ENCODE measurements at regions not wholly inside any gene's neighbourhood (a gene's known extent, or its start where the extent isn't known, plus 50 kb on each side); places are given as distances from the start of the nearest gene placed in this dataset.

DNA sequence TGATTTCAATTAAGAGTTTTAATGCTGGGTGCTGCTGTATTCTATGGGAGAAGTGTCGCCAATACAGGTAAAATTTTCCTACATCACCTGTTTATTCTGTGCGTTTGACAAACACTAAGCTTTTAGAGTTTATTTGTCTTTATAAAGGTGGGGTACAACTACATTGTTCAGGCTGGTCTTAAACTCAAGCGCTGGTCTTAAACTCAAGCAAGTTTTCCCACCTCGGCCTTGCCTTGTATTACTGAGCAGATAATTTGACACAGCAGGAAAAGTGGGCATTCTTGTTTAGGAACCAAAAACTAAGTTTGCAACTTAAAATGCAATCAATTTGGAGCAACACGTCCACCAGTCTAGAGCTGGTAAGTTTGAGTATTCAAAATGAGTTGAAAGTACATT is 112.9 kb upstream of the BTN3A2 start:
- no peaks in the 10 kb centered on the region for H3K27me3 ChIP-seq (ENCODE audit: control insufficient read depth, insufficient read depth, low read length)
- peak overlapping the region; percentile 60 for H3K4me3 ChIP-seq (ENCODE audit: low read depth, low read length)
- DNase-seq (ENCODE audit: low read depth) (peak; percentile 11), FAIRE-seq (no peak)
- TF ChIP-seq, protein P1, sequence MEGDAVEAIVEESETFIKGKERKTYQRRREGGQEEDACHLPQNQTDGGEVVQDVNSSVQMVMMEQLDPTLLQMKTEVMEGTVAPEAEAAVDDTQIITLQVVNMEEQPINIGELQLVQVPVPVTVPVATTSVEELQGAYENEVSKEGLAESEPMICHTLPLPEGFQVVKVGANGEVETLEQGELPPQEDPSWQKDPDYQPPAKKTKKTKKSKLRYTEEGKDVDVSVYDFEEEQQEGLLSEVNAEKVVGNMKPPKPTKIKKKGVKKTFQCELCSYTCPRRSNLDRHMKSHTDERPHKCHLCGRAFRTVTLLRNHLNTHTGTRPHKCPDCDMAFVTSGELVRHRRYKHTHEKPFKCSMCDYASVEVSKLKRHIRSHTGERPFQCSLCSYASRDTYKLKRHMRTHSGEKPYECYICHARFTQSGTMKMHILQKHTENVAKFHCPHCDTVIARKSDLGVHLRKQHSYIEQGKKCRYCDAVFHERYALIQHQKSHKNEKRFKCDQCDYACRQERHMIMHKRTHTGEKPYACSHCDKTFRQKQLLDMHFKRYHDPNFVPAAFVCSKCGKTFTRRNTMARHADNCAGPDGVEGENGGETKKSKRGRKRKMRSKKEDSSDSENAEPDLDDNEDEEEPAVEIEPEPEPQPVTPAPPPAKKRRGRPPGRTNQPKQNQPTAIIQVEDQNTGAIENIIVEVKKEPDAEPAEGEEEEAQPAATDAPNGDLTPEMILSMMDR (IDR thresholded peaks at IDR 0.05; ENCODE audit: insufficient read depth, low read length, severe bottlenecking), result no peak
- H3K36me3 ChIP-seq (ENCODE audit: control insufficient read depth, insufficient read depth, low read length), result no peaks in the 10 kb centered on the region

DNA sequence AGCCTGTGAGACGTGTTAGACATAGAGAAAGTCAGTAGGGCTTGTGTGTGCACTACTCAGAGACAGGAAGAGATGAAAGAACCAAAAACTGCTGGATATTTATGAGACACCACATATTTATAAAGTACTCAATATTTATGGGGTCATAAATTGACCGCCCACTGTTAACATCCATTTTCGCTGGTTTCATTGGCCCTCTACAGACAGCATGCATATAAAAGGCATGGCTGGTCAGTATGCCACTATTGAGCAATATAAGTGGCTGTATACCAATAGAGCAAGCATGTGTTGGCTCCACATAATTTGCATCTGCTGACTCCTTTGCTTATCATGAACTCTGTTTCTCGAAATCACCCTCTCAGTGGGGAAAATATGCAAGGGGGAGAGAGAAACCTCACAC is 110.3 kb upstream of the BTN3A2 start:
- TF ChIP-seq, protein P1 (IDR thresholded peaks at IDR 0.05; ENCODE audit: insufficient read depth, low read length, severe bottlenecking), result no peak
- Histone ChIP-seq H3K4me3 (ENCODE audit: low read depth, low read length) (no peak overlapping the region), H3K36me3 (ENCODE audit: control insufficient read depth, insufficient read depth, low read length) (no peaks in the 10 kb centered on the region), H3K27me3 (ENCODE audit: control insufficient read depth, insufficient read depth, low read length) (no peaks in the 10 kb centered on the region)
- no peak for FAIRE-seq
- DNase-seq (ENCODE audit: low read depth), result no peak

DNA sequence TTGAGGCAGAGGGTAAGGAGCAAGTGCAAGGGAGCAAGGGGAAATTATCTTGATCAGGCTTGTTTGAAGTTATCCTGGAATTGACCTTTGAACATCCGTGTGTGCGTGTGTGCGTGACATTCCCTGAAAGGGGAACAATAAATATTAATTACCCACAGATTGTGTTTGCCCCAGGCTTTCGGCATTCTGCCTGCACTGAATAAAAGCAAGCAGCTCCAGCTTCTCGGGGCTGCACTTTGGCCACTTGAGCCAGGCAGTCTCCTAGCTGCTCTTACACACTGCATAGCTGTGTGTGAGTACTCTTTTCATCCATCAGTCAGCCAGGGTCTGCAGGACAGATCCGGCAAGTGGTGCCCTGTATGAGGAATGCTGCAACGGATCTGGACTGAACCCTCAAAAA is 107.7 kb upstream of the BTN3A2 start:
- TF ChIP-seq, protein P1 (IDR thresholded peaks at IDR 0.05; ENCODE audit: insufficient read depth, low read length, severe bottlenecking), result no peak
- H3K36me3 ChIP-seq (ENCODE audit: control insufficient read depth, insufficient read depth, low read length), result no peaks in the 10 kb centered on the region
- no peak overlapping the region for H3K4me3 ChIP-seq (ENCODE audit: low read depth, low read length)
- no peaks in the 10 kb centered on the region for H3K27me3 ChIP-seq (ENCODE audit: control insufficient read depth, insufficient read depth, low read length)
- DNase-seq (ENCODE audit: low read depth) (no peak), FAIRE-seq (no peak)

DNA sequence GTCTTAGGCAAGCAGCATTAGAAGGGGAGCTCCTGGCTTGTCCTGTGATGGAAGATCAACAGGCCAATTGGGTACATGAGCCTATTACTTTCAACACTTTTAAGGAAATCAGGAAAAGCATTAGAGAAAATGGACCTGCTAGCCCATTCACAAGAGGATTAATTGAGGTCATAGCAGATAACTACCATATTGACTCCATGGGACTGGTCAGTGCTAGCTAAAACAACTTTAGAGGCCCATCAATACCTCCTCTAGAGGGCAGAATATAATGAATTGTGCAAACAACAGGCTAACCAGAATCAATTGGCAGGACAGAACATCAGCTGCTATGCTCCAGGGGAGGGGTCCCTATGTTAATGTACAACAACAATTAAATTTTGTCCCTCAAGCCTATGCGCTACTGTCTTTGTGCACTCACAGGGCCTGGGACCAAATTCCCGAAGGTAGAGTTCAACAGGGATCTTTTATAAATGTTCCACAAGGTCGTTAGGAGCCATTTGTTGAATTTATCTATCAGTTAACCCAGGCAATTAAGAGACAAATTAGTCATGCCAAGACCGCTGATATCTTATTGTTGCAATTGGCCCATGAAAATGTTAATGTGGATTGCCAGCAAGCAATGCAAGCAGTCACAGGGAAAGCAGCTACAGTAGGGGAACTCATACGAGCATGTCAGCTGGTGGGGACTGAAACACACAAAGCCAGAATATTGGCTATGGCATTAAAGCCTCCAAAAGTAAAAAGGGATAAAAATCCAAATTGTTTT is 106.6 kb upstream of the BTN3A2 start:
- TF ChIP-seq, protein P1 (IDR thresholded peaks at IDR 0.05; ENCODE audit: insufficient read depth, low read length, severe bottlenecking), result peak; percentile 36
- H3K27me3 ChIP-seq (ENCODE audit: control insufficient read depth, insufficient read depth, low read length), result no peaks in the 10 kb centered on the region
- H3K4me3 ChIP-seq (ENCODE audit: low read depth, low read length), result no peak overlapping the region
- DNase-seq (ENCODE audit: low read depth) (peak; percentile 21), FAIRE-seq (no peak)
- H3K36me3 ChIP-seq (ENCODE audit: control insufficient read depth, insufficient read depth, low read length), result no peaks in the 10 kb centered on the region

DNA sequence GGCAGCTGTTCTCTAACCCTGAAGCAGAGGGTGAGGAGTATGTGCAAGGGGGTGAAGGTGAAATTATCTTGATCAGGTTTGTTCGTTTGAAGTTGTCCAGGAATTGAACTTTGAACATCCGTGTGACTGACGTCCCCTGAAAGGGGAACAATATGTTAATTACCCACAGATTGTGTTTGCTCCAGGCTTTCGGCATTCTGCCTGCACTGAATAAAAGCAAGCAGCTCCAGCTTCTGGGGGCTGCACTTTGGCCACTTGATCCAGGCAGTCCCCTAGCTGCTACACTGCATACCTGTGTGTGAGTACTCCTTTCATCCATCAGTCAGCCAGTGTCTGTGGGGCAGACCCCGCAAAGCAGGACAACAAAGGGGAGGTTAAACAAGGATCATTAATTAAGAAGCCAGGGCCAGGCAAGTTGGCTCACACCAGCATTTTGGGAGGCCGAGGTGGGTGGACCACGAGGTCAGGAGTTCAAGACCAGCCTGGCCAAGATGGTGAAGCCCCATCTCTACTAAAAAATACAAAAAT is 104.8 kb upstream of the BTN3A2 start:
- Histone ChIP-seq H3K36me3 (ENCODE audit: control insufficient read depth, insufficient read depth, low read length) (no peaks in the 10 kb centered on the region), H3K27me3 (ENCODE audit: control insufficient read depth, insufficient read depth, low read length) (no peaks in the 10 kb centered on the region), H3K4me3 (ENCODE audit: low read depth, low read length) (no peak overlapping the region)
- TF ChIP-seq, protein P1 (IDR thresholded peaks at IDR 0.05; ENCODE audit: insufficient read depth, low read length, severe bottlenecking), result no peak
- no peak for FAIRE-seq
- DNase-seq (ENCODE audit: low read depth), result no peak
